Esophagus squamous epithelium (tissue), 5 donors: ENCODE measurements at regions not wholly inside any gene's neighbourhood (a gene's known extent, or its start where the extent isn't known, plus 50 kb on each side); places are given as distances from the start of the nearest gene placed in this dataset.

ENCODE experiments used
- DNase-seq: peaks from one replicate; lab custom pipeline; 2025; lab: John Stamatoyannopoulos, UW
- H3K27ac ChIP-seq, 4 donors: fragments of 200-600 bp; sonication (generic); one replicate each; pipeline ENCODE4 v1.5.1; 2016 to 2019; ENCODE audit warnings: mild to moderate bottlenecking in 1 of 4
- H3K27me3 ChIP-seq, 4 donors: fragments of 200-600 bp; sonication (generic); 1 replicate in 3 of 4; 2 replicates in 1 of 4; pipeline versions ENCODE4 v1.5.1 to v1.6.0; 2017 to 2021; ENCODE audit warnings: antibody characterized with exemption in 1 of 4
- H3K36me3 ChIP-seq, 3 donors: fragments of 200-600 bp; sonication (generic); one replicate each; pipeline ENCODE4 v1.5.1; 2016 to 2019
- H3K4me1 ChIP-seq, 3 donors: fragments of 200-600 bp; sonication (generic); one replicate each; pipeline ENCODE4 v1.5.1; 2017 to 2019
- H3K4me3 ChIP-seq, 4 donors: fragments of 200-600 bp; sonication (generic); 1 replicate in 3 of 4; 2 replicates in 1 of 4; pipeline ENCODE4 v1.5.1; 2016 to 2019; ENCODE audit warnings: mild to moderate bottlenecking in 2 of 4, moderate library complexity in 1 of 4
- H3K9me3 ChIP-seq, 3 donors: fragments of 200-600 bp; sonication (generic); one replicate each; pipeline ENCODE4 v1.5.1; 2016 to 2019
- CTCF ChIP-seq, 6 experiments: fragments of 450-650 bp in 4 of 6; fragments of 200-600 bp in 2 of 6; sonication (generic) in 2 of 6; IDR thresholded peaks; one replicate each; pipeline ENCODE4 v1.5.1; 2016 to 2019; ENCODE audit warnings: antibody characterized with exemption in 6 of 6, mild to moderate bottlenecking in 4 of 6, moderate library complexity in 4 of 6
- POLR2A ChIP-seq, 4 donors: fragments of 450-650 bp; IDR thresholded peaks; one replicate each; pipeline ENCODE4 v1.6.1; 2017; ENCODE audit warnings: antibody characterized with exemption in 4 of 4, mild to moderate bottlenecking in 4 of 4, moderate library complexity in 3 of 4
- WGBS, 2 donors: methylation state at CpG; one replicate each; pipeline ENCODE4 v1.1.5; 2018; 5-methylcytosine and 5-hydroxymethylcytosine counted together
- intact Hi-C: fragments of 100-400 bp; cut with DNase I; formaldehyde crosslinking; loops from one replicate; pipeline ENCODE4 v1.15.0; 2022
- donor health status: DM: yes; HTN: yes; CAD: no.

- TF ChIP-seq CTCF (IDR thresholded peaks at IDR 0.05) (no peak), POLR2A (IDR thresholded peaks at IDR 0.05) (no peak)
- Histone ChIP-seq H3K4me3 (no peak overlapping the region), H3K9me3 (no peaks in the 10 kb centered on the region), H3K36me3 (no peaks in the 10 kb centered on the region), H3K27me3 (no peaks in the 10 kb centered on the region), H3K4me1 (peaks cover 0 to 6% (median 0%) of the 10 kb centered on the region in 3 donors), H3K27ac (no peak overlapping the region)
- 58 to 67% methylated on average over 7 of the region's 7 CpGs for WGBS, 2 donors
- intact Hi-C loops, result no loop called here
- no peak for DNase-seq
Measured at GRCh38 chr13:22447132-22447886, 733.5 kb upstream of the SGCG start.

GRCh38 chr13:22449251-22449650 lies 731.5 kb upstream of the SGCG start:
- DNase-seq, result no peak
- no peak overlapping the region for H3K4me3 ChIP-seq
- H3K36me3 ChIP-seq, result no peaks in the 10 kb centered on the region
- peaks cover 0 to 6% (median 0%) of the 10 kb centered on the region in 3 donors for H3K4me1 ChIP-seq
- H3K27me3 ChIP-seq, result no peaks in the 10 kb centered on the region
- 77 to 91% methylated on average over 5 of the region's 5 CpGs for WGBS, 2 donors
- H3K9me3 ChIP-seq, result no peaks in the 10 kb centered on the region
- H3K27ac ChIP-seq, result no peak overlapping the region
- intact Hi-C loops, result no loop called here
- no peak for TF ChIP-seq CTCF (IDR thresholded peaks at IDR 0.05)
- no peak for TF ChIP-seq POLR2A (IDR thresholded peaks at IDR 0.05)

- Histone ChIP-seq H3K27ac (no peak overlapping the region), H3K36me3 (no peaks in the 10 kb centered on the region), H3K27me3 (no peaks in the 10 kb centered on the region), H3K9me3 (no peaks in the 10 kb centered on the region), H3K4me1 (peaks cover 0 to 6% (median 0%) of the 10 kb centered on the region in 3 donors), H3K4me3 (no peak overlapping the region)
- intact Hi-C loops, result no loop called here
- DNase-seq, result no peak
- no peak for TF ChIP-seq CTCF (IDR thresholded peaks at IDR 0.05)
- no peak for TF ChIP-seq POLR2A (IDR thresholded peaks at IDR 0.05)
- 23 to 49% methylated on average over 4 to 5 of the region's 5 CpGs for WGBS, 2 donors
Measured at GRCh38 chr13:22451327-22451741, 729.4 kb upstream of the SGCG start.

GRCh38 chr13:22454586-22454985 lies 726.2 kb upstream of the SGCG start:
- no peak overlapping the region for H3K4me3 ChIP-seq
- H3K27ac ChIP-seq, result no peak overlapping the region
- peaks cover 0 to 6% (median 0%) of the 10 kb centered on the region in 3 donors for H3K4me1 ChIP-seq
- TF ChIP-seq CTCF (IDR thresholded peaks at IDR 0.05) (no peak), POLR2A (IDR thresholded peaks at IDR 0.05) (no peak)
- WGBS, 2 donors, result 43 to 63% methylated on average over 2 to 3 of the region's 3 CpGs
- no peaks in the 10 kb centered on the region for H3K9me3 ChIP-seq
- H3K36me3 ChIP-seq, result no peaks in the 10 kb centered on the region
- intact Hi-C loops, result no loop called here
- H3K27me3 ChIP-seq, result no peaks in the 10 kb centered on the region
- no peak for DNase-seq

GRCh38 chr13:22455036-22455435 lies 725.7 kb upstream of the SGCG start:
- Histone ChIP-seq H3K27ac (no peak overlapping the region), H3K9me3 (no peaks in the 10 kb centered on the region), H3K27me3 (no peaks in the 10 kb centered on the region), H3K4me1 (peaks cover 0 to 6% (median 0%) of the 10 kb centered on the region in 3 donors), H3K36me3 (no peaks in the 10 kb centered on the region), H3K4me3 (no peak overlapping the region)
- 71 to 77% methylated on average over 2 of the region's 2 CpGs for WGBS, 2 donors
- no peak for TF ChIP-seq POLR2A (IDR thresholded peaks at IDR 0.05)
- no peak for TF ChIP-seq CTCF (IDR thresholded peaks at IDR 0.05)
- DNase-seq, result no peak
- intact Hi-C loops, result no loop called here
